ENCODE measurements at regions not wholly inside any gene's neighbourhood (a gene's known extent, or its start where the extent isn't known, plus 50 kb on each side); places are given as distances from the start of the nearest gene placed in this dataset.

GRCh38 chr17:15007147-15007553 lies 258.0 kb downstream of the PMP22 start:
- Histone ChIP-seq H3K27me3 (ENCODE audit: low read depth, low read length) (no peaks in the 10 kb centered on the region), H2AFZ (ENCODE audit: low read depth, low read length) (no peak overlapping the region), H3K9me3 (ENCODE audit: insufficient read depth, low read length) (no peaks in the 10 kb centered on the region), H3K9ac (ENCODE audit: low read length) (no peak overlapping the region), H3K4me2 (ENCODE audit: low read length) (no peak overlapping the region), H3K36me3 (replicated peaks; ENCODE audit: low read depth, low read length) (no peaks in the 10 kb centered on the region), H3K27ac (ENCODE audit: low read length) (no peak overlapping the region), H3K4me3 (ENCODE audit: low read length) (no peak overlapping the region), H3K79me2 (ENCODE audit: low read length) (no peaks in the 10 kb centered on the region), H4K20me1 (ENCODE audit: insufficient read depth, low read length) (no peaks in the 10 kb centered on the region), H3K4me1 (ENCODE audit: low read length) (no peaks in the 10 kb centered on the region)
- TF ChIP-seq EZH2phosphoT487 (IDR thresholded peaks at IDR 0.05; ENCODE audit: low read depth) (no peak), CTCF (IDR thresholded peaks at IDR 0.05; ENCODE audit: low read depth, low read length) (no peak)

GRCh38 chr17:15006421-15007128 lies 258.6 kb downstream of the PMP22 start:
- Histone ChIP-seq H3K36me3 (replicated peaks; ENCODE audit: low read depth, low read length) (no peaks in the 10 kb centered on the region), H2AFZ (ENCODE audit: low read depth, low read length) (no peak overlapping the region), H3K9ac (ENCODE audit: low read length) (no peak overlapping the region), H4K20me1 (ENCODE audit: insufficient read depth, low read length) (no peaks in the 10 kb centered on the region), H3K4me2 (ENCODE audit: low read length) (no peak overlapping the region), H3K27ac (ENCODE audit: low read length) (no peak overlapping the region), H3K4me3 (ENCODE audit: low read length) (no peak overlapping the region), H3K79me2 (ENCODE audit: low read length) (no peaks in the 10 kb centered on the region), H3K27me3 (ENCODE audit: low read depth, low read length) (no peaks in the 10 kb centered on the region), H3K4me1 (ENCODE audit: low read length) (no peaks in the 10 kb centered on the region), H3K9me3 (ENCODE audit: insufficient read depth, low read length) (no peaks in the 10 kb centered on the region)
- TF ChIP-seq EZH2phosphoT487 (IDR thresholded peaks at IDR 0.05; ENCODE audit: low read depth): no peak
- no peak for TF ChIP-seq CTCF (IDR thresholded peaks at IDR 0.05; ENCODE audit: low read depth, low read length)

- H3K4me2 ChIP-seq (ENCODE audit: low read length): no peak overlapping the region
- H3K4me3 ChIP-seq (ENCODE audit: low read length): no peak overlapping the region
- no peak overlapping the region for H2AFZ ChIP-seq (ENCODE audit: low read depth, low read length)
- no peaks in the 10 kb centered on the region for H3K36me3 ChIP-seq (replicated peaks; ENCODE audit: low read depth, low read length)
- TF ChIP-seq EZH2phosphoT487 (IDR thresholded peaks at IDR 0.05; ENCODE audit: low read depth) (no peak), CTCF (IDR thresholded peaks at IDR 0.05; ENCODE audit: low read depth, low read length) (no peak)
- no peak overlapping the region for H3K9ac ChIP-seq (ENCODE audit: low read length)
- H4K20me1 ChIP-seq (ENCODE audit: insufficient read depth, low read length): no peaks in the 10 kb centered on the region
- no peaks in the 10 kb centered on the region for H3K27me3 ChIP-seq (ENCODE audit: low read depth, low read length)
- H3K79me2 ChIP-seq (ENCODE audit: low read length): no peaks in the 10 kb centered on the region
- H3K9me3 ChIP-seq (ENCODE audit: insufficient read depth, low read length): no peaks in the 10 kb centered on the region
- no peak overlapping the region for H3K27ac ChIP-seq (ENCODE audit: low read length)
- no peaks in the 10 kb centered on the region for H3K4me1 ChIP-seq (ENCODE audit: low read length)
These were observed 264.5 kb downstream of the PMP22 start for GRCh38 chr17:15000661-15001060.

- no peaks in the 10 kb centered on the region for H3K36me3 ChIP-seq (replicated peaks; ENCODE audit: low read depth, low read length)
- no peaks in the 10 kb centered on the region for H3K79me2 ChIP-seq (ENCODE audit: low read length)
- no peak overlapping the region for H3K27ac ChIP-seq (ENCODE audit: low read length)
- H3K4me1 ChIP-seq (ENCODE audit: low read length): no peaks in the 10 kb centered on the region
- TF ChIP-seq EZH2phosphoT487 (IDR thresholded peaks at IDR 0.05; ENCODE audit: low read depth) (no peak), CTCF (IDR thresholded peaks at IDR 0.05; ENCODE audit: low read depth, low read length) (no peak)
- H3K27me3 ChIP-seq (ENCODE audit: low read depth, low read length): no peaks in the 10 kb centered on the region
- no peaks in the 10 kb centered on the region for H3K9me3 ChIP-seq (ENCODE audit: insufficient read depth, low read length)
- no peak overlapping the region for H3K9ac ChIP-seq (ENCODE audit: low read length)
- H3K4me2 ChIP-seq (ENCODE audit: low read length): no peak overlapping the region
- no peaks in the 10 kb centered on the region for H4K20me1 ChIP-seq (ENCODE audit: insufficient read depth, low read length)
- no peak overlapping the region for H2AFZ ChIP-seq (ENCODE audit: low read depth, low read length)
- H3K4me3 ChIP-seq (ENCODE audit: low read length): no peak overlapping the region
These were observed 267.8 kb downstream of the PMP22 start for GRCh38 chr17:14997290-14997689.
